Tibial nerve (tissue), 3 donors: ENCODE measurements at regions not wholly inside any gene's neighbourhood (a gene's known extent, or its start where the extent isn't known, plus 50 kb on each side); places are given as distances from the start of the nearest gene placed in this dataset.

Experiments
- CTCF ChIP-seq, 5 experiments: fragments of 200-600 bp in 3 of 5; fragments of 450-650 bp in 2 of 5; sonication (generic) in 3 of 5; IDR thresholded peaks; one replicate each; pipeline ENCODE4 v1.5.1; 2016 to 2019; ENCODE audit warnings: antibody characterized with exemption in 5 of 5, mild to moderate bottlenecking in 3 of 5, moderate library complexity in 2 of 5
- POLR2A ChIP-seq, 2 donors: fragments of 450-650 bp; IDR thresholded peaks; one replicate each; pipeline ENCODE4 v1.6.1; 2017; ENCODE audit warnings: antibody characterized with exemption in 2 of 2, mild to moderate bottlenecking in 2 of 2, moderate library complexity in 2 of 2

GRCh38 chr7:93828260-93828659, 62.3 kb downstream of the TFPI2 start:
- TF ChIP-seq CTCF (IDR thresholded peaks at IDR 0.05) (no peak), POLR2A (IDR thresholded peaks at IDR 0.05) (no peak)
